PFSK-1 (cell line): ENCODE measurements at regions not wholly inside any gene's neighbourhood (a gene's known extent, or its start where the extent isn't known, plus 50 kb on each side); places are given as distances from the start of the nearest gene placed in this dataset.

Experiments
- FOXP2 ChIP-seq: optimal IDR thresholded peaks from 2 replicates; pipeline ENCODE3; 2011; ENCODE audit warnings: borderline replicate concordance, control low read depth, inconsistent platforms; ENCODE audit not compliant: insufficient read depth; ENCODE audit errors: extremely low read length, extremely low read depth
- POLR2AphosphoS5 ChIP-seq: IDR thresholded peaks from 2 replicates; pipeline ENCODE4 v1.6.1; 2012; ENCODE audit warnings: low read depth, mild to moderate bottlenecking, control low read depth, low read length, moderate library complexity
- REST ChIP-seq, 2 experiments: IDR thresholded peaks; 2 replicates each; pipeline versions ENCODE4 v1.6.1 to v1.8.0; 2011 to 2012; ENCODE audit warnings: low read depth in 2 of 2, low read length in 2 of 2, control low read depth in 1 of 2, inconsistent platforms in 1 of 2, mild to moderate bottlenecking in 1 of 2, moderate library complexity in 1 of 2; ENCODE audit not compliant: insufficient read depth in 1 of 2
- SIN3A ChIP-seq: IDR thresholded peaks from 2 replicates; pipeline ENCODE4 v1.6.1; 2012; ENCODE audit warnings: mild to moderate bottlenecking, low read length, moderate library complexity, borderline replicate concordance; ENCODE audit not compliant: insufficient read depth
- TAF1 ChIP-seq: IDR thresholded peaks from 2 replicates; pipeline ENCODE4 v1.6.1; 2012; ENCODE audit warnings: low read length, control low read depth, borderline replicate concordance; ENCODE audit not compliant: insufficient read depth

- TF ChIP-seq SIN3A, result no peak
- no peak for TF ChIP-seq FOXP2
- TF ChIP-seq POLR2AphosphoS5, result no peak
- TF ChIP-seq REST (IDR thresholded peaks at IDR 0.05; ENCODE audit: insufficient read depth in 1 of 2, low read depth in 2 of 2, low read length in 2 of 2), result no peak
- no peak for TF ChIP-seq TAF1
These were observed 301.1 kb downstream of the MAN2A1 start for GRCh38 chr5:109990723-109991359.

- TF ChIP-seq POLR2AphosphoS5 (no peak), TAF1 (no peak), REST (IDR thresholded peaks at IDR 0.05; ENCODE audit: insufficient read depth in 1 of 2, low read depth in 2 of 2, low read length in 2 of 2) (no peak), SIN3A (no peak), FOXP2 (no peak)
These were observed 302.7 kb downstream of the MAN2A1 start for GRCh38 chr5:109992264-109992915.

GRCh38 chr5:109994135-109994534, 304.4 kb downstream of the MAN2A1 start:
- no peak for TF ChIP-seq FOXP2
- no peak for TF ChIP-seq TAF1
- TF ChIP-seq POLR2AphosphoS5, result no peak
- TF ChIP-seq SIN3A, result no peak
- no peak for TF ChIP-seq REST (IDR thresholded peaks at IDR 0.05; ENCODE audit: insufficient read depth in 1 of 2, low read depth in 2 of 2, low read length in 2 of 2)

- TF ChIP-seq TAF1 (no peak), FOXP2 (no peak), POLR2AphosphoS5 (no peak), REST (IDR thresholded peaks at IDR 0.05; ENCODE audit: insufficient read depth in 1 of 2, low read depth in 2 of 2, low read length in 2 of 2) (no peak), SIN3A (no peak)
These were observed 306.5 kb downstream of the MAN2A1 start for GRCh38 chr5:109996246-109996645.

DNA sequence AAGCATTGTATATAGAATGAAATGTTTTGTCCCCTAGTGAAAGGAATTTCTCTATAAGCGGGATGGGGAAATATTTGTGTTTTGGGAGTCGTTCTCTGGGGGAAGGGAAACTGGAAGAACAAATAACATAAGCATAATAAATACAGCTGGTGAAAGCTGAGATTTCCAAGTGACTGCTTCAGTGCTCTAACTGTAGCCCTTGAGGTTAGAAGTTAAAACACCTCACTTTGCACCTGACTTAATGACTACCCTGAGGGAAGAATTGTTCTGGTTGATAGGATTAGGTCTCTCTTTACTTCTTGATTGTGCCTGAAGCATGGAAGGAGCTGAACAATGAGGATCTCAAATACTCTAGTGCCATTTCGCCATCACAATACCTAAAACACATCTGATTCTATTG, 307.4 kb downstream of the MAN2A1 start:
- TF ChIP-seq POLR2AphosphoS5 (no peak), REST (IDR thresholded peaks at IDR 0.05; ENCODE audit: insufficient read depth in 1 of 2, low read depth in 2 of 2, low read length in 2 of 2) (no peak), SIN3A (no peak), FOXP2 (no peak), TAF1 (no peak)
